Iris pigment epithelial cell (primary cell): ENCODE measurements at regions not wholly inside any gene's neighbourhood (a gene's known extent, or its start where the extent isn't known, plus 50 kb on each side); places are given as distances from the start of the nearest gene placed in this dataset.
"Not testable (repeated sequence)": the region's sequence is repeated elsewhere in the genome, so short reads cannot be mapped to it uniquely, and the experiment has no call there.

ENCODE experiments used
- DNase-seq: peaks from one replicate; pipeline ENCODE4 v3.0.0-alpha.2; 2011; ENCODE audit warnings: low read depth

- no peak for DNase-seq
These were observed 267.1 kb downstream of the ERMARD start for GRCh38 chr6:170018422-170018935.

- no peak for DNase-seq
These were observed 266.3 kb downstream of the ERMARD start for GRCh38 chr6:170017603-170018320.

GRCh38 chr6:170013815-170014214, 262.4 kb downstream of the ERMARD start:
- no peak for DNase-seq

GRCh38 chr6:170012037-170012330, 260.6 kb downstream of the ERMARD start:
- DNase-seq = no peak

- no peak for DNase-seq
These were observed 260.0 kb downstream of the ERMARD start for GRCh38 chr6:170011204-170012036.

GRCh38 chr6:170010665-170011203, 259.3 kb downstream of the ERMARD start:
- no peak for DNase-seq

GRCh38 chr6:170008294-170008785, 256.9 kb downstream of the ERMARD start:
- no peak for DNase-seq

- no peak for DNase-seq
These were observed 256.3 kb downstream of the ERMARD start for GRCh38 chr6:170007468-170008293.

GRCh38 chr6:170006900-170007467, 255.6 kb downstream of the ERMARD start:
- no peak for DNase-seq

- DNase-seq = no peak
These were observed 254.9 kb downstream of the ERMARD start for GRCh38 chr6:170006071-170006899.

GRCh38 chr6:170005665-170006064, 254.2 kb downstream of the ERMARD start:
- DNase-seq = no peak

- no peak for DNase-seq
These were observed 253.3 kb downstream of the ERMARD start for GRCh38 chr6:170004585-170005210.

GRCh38 chr6:170003451-170004160, 252.2 kb downstream of the ERMARD start:
- DNase-seq = no peak

- DNase-seq = no peak
These were observed 251.6 kb downstream of the ERMARD start for GRCh38 chr6:170003027-170003426.

- DNase-seq = not testable (repeated sequence)
These were observed 250.4 kb downstream of the ERMARD start for GRCh38 chr6:170001782-170002181.

GRCh38 chr6:170000071-170000843, 248.8 kb downstream of the ERMARD start:
- no peak for DNase-seq

- DNase-seq = no peak
These were observed 247.9 kb downstream of the ERMARD start for GRCh38 chr6:169999367-169999766.

- no peak for DNase-seq
These were observed 247.0 kb downstream of the ERMARD start for GRCh38 chr6:169998457-169998856.

GRCh38 chr6:169997930-169998218, 246.5 kb downstream of the ERMARD start:
- peak; percentile 3 for DNase-seq
